ENCODE measurements at regions not wholly inside any gene's neighbourhood (a gene's known extent, or its start where the extent isn't known, plus 50 kb on each side); places are given as distances from the start of the nearest gene placed in this dataset.

DNA sequence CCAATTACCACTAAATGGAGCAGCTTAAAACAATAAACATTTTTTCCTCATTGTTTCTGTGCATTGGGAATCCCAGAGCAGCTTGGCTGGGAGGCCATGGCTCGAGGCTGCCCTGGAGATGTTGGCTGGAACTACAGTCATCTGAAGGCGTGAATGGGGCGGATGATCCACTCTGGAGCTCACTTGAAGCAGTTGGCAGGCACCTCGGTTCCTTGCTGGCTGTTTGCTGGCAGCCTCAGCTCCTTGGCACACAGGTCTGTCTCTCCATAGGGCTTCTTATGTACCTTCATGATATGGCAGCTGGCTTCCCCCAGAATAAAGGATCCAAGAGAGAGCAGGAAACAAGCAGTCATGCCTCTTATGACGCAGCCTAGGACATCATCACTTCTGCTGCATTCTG is 227.0 kb upstream of the COPS8 start:
- Histone ChIP-seq H2BK15ac (ENCODE audit: low read length) (peak overlapping the region; percentile 74; the same call in 1 of the 2 replicates), H3K23ac (ENCODE audit: insufficient read length) (no peak overlapping the region), H3K36me3 (ENCODE audit: control insufficient read depth in 2 of 4, insufficient read depth in 4 of 4, low read length in 3 of 4) (no peaks in the 10 kb centered on the region), H3K4me2 (ENCODE audit: insufficient read depth in 1 of 2, low read depth in 2 of 2, low read length in 2 of 2) (no peak overlapping the region), H2AFZ (ENCODE audit: low read length) (no peak overlapping the region), H4K8ac (ENCODE audit: extremely low read depth, insufficient read depth, low read length) (no peak overlapping the region), H3K14ac (ENCODE audit: insufficient read length) (no peak overlapping the region), H2BK20ac (ENCODE audit: low read length) (0 out of 2 replicates have a peak overlapping the region, but pooled peaks have one; percentile 25), H3K23me2 (ENCODE audit: low read depth, low read length) (no peaks in the 10 kb centered on the region), H3K4ac (replicated peaks; ENCODE audit: insufficient read length, low read depth, low read length) (no peak overlapping the region), H3K9ac (replicated peaks in 1 of 4; ENCODE audit: extremely low read depth in 1 of 4, low read depth in 3 of 4, low read length in 3 of 4) (no peak overlapping the region), H3K9me3 (ENCODE audit: insufficient read depth in 2 of 2, low read depth in 1 of 2, low read length in 1 of 2) (peaks cover 6 to 12% of the 10 kb centered on the region in 2 experiments; a peak in 2 of 4 replicates), H3K56ac (replicated peaks; ENCODE audit: insufficient read length, low read depth, low read length) (no peak overlapping the region), H2BK120ac (replicated peaks; ENCODE audit: low read depth, low read length) (no peak overlapping the region), H4K91ac (replicated peaks; ENCODE audit: insufficient read length, low read length) (no peak overlapping the region), H2BK5ac (ENCODE audit: low read depth, low read length) (no peak overlapping the region), H3K27ac (ENCODE audit: low read depth, low read length) (no peak overlapping the region), H3K18ac (ENCODE audit: extremely low read depth, low read length) (peak overlapping the region; percentile 36), H2BK12ac (ENCODE audit: low read depth, low read length) (no peak overlapping the region), H3K4me1 (replicated peaks in 1 of 4; ENCODE audit: control insufficient read depth in 3 of 4, insufficient read depth in 4 of 4, low read length in 3 of 4) (peaks cover 5 to 27% (median 19%) of the 10 kb centered on the region in 4 experiments), H3K79me2 (ENCODE audit: control insufficient read depth in 1 of 2, insufficient read depth in 2 of 2, low read length in 2 of 2) (no peaks in the 10 kb centered on the region), H2AK5ac (ENCODE audit: low read depth, low read length) (peak overlapping the region; percentile 70; the same call in 1 of the 2 replicates), H3K27me3 (replicated peaks in 1 of 4; ENCODE audit: control insufficient read depth in 3 of 4, extremely low read depth in 1 of 4, insufficient read depth in 3 of 4, low read length in 3 of 4) (0 out of 7 replicates have a peak, but pooled peaks cover 0 to 2% (median 0%) of the 10 kb centered on the region in 4 experiments), H3K4me3 (ENCODE audit: extremely low read depth in 1 of 4, insufficient read depth in 2 of 4, low read depth in 3 of 4, low read length in 4 of 4) (no peak overlapping the region), H4K20me1 (replicated peaks in 1 of 2; ENCODE audit: control insufficient read depth in 1 of 2, insufficient read depth in 2 of 2, low read length in 2 of 2) (no peaks in the 10 kb centered on the region), H4K5ac (ENCODE audit: insufficient read length, low read depth, low read length) (no peak overlapping the region), H3K79me1 (ENCODE audit: low read depth, low read length) (no peaks in the 10 kb centered on the region)
- TF ChIP-seq EGR1 (IDR thresholded peaks at IDR 0.05; ENCODE audit: borderline replicate concordance, low read depth, low read length) (no peak), CBX5 (IDR thresholded peaks at IDR 0.05; ENCODE audit: low read depth, low read length) (no peak), SIN3A (conservative IDR thresholded peaks at IDR 0.05 in 1 of 2, IDR thresholded peaks at IDR 0.05 in 1 of 2; ENCODE audit: low read depth in 1 of 2, low read length in 2 of 2) (no peak)
- 87% methylated on average over 5 of the region's 5 CpGs; no CpG with 5 or more reads in 1 of the 2 experiments for WGBS, 2 experiments (ENCODE audit: extremely low coverage in 1 of 2, insufficient coverage in 1 of 2, insufficient read length in 1 of 2, insufficient replicate concordance in 2 of 2, low coverage in 1 of 2, low lambda C conversion rate in 2 of 2, missing lambda C conversion rate in 1 of 2)
- FAIRE-seq: no peak
- POLR2A ChIA-PET (ENCODE audit: partially characterized antibody): no interaction called here
- no peak for DNase-seq (ENCODE audit: low read depth in 1 of 2, low spot score in 2 of 2)
- CTCF ChIA-PET (ENCODE audit: partially characterized antibody): interaction anchor here (0.7 to 1.1 kb wide), 3 partner anchors 11 to 296 kb away, joined by 3 to 4 read pairs (median 3); no protein-coding TSS in a partner anchor

Data from H1 (cell line).